GM18520 (cell line): ENCODE measurements at regions not wholly inside any gene's neighbourhood (a gene's known extent, or its start where the extent isn't known, plus 50 kb on each side); places are given as distances from the start of the nearest gene placed in this dataset.
"Not testable (repeated sequence)": the region's sequence is repeated elsewhere in the genome, so short reads cannot be mapped to it uniquely, and the experiment has no call there.

Experiments
- ATAC-seq: cut with Tn5 transposase; IDR thresholded peaks from one replicate; pipeline ENCODE4 v1.9.1; 2021; ENCODE audit not compliant: unreplicated experiment

DNA sequence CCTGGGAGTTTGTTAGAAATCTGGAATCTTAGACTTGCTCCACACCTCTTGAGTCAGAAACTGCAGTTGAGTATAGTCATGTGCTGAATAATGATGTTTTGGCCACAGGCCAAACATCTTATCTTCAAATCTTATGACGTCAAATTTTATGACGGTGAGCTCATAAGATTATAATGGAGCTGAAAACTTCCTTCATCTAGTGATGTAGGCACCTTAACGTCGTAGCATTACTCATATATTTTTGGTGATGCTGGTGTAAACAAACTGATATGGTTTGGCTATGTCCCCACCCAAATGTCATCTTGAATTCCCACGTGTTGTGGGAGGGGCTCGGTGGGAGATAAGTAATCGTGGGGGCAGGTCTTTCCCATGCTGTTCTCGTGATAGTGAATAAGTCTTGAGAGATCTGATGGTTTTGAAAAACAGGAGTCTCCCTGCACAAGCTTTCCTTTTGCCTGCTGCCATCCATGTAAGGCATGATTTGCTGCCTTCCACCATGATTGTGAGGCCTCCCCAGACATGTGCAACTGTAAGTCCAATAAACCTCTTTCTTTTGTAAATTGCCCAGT is 268.0 kb upstream of the PROK2 start:
- ATAC-seq = no peak

DNA sequence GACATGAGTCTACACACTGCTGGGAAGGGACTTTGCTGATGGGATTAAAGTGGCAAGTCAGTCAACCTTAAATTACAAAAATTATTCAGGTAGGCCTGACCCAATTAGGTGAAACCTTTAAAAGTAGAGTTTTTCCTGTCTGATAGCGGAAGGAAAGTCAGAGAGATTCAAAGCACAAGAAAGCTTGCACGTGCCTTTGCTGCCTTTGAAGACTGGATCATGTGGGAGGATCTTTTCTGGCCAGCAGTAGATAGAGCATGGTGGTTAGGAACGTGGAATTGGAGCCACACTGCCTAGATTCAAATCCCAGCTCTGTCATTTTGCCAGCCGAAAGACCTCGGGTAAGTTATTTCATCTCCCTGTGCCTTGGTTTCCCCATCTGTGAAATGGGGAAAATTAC is 265.8 kb upstream of the PROK2 start:
- ATAC-seq = no peak

DNA sequence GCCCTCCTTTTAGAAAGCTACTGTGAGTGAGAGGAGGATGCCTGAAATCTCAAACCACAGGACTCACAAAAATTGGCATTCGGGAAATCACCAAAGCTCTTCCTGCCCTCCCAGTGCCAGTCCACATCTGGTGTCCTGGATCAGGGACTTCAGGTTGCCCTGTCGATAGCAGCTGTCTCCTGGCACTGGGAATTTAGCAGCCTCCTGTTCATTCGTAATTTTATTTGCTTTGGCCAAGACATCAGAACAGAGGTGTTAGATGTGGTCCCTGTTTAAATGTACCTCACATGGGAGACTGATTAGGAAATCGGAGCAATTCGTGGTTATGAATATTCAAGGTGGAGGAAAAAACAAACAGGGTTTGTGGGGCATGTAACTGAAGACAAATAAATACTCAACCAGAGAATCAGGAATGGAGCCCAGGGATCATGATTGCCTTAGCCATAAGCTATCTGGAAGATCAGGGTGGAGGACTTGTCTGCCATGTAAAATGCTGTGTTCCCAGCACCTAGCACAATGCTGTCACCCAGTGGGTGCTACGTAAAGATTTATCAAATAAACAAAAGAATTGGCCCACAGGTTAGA is 265.2 kb upstream of the PROK2 start:
- ATAC-seq = no peak

DNA sequence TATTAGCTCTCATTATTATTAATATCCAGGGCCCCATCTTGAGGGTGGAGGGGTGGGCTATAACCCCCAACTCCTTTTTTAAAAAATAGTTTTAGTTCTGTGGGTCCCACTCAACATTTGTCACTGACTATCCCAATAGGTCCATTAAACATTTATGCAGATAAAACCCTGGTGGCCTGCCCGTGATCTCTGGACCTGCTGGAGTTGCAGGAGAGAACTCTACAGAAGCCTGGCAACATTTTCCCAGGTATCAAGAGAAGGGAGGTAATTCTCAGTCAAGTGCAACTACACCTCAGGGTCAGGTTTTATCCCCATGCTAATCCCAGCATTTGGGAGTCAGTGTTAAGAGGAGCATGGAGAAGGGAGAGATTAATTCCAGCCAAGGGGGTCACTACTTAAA is 264.4 kb upstream of the PROK2 start:
- no peak for ATAC-seq

DNA sequence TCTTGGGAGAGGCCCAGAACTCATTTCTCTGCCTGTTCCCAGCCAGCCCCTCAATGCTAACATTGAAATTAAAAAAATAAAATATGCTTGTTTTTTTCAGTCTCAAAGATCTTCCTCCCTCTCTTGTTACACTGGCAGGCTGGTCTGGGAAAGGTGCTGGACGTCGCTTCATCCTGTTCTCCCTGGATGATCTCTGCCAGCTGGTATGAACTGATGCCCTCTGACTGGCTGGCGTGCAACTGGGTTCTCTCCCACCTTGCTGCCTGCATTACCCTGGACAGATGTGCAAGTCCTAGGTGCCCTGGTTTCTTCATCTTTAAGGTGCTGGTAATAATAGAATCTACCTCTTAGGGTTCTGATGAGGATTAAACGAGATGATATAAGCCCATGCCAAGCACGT is 263.9 kb upstream of the PROK2 start:
- ATAC-seq = no peak

DNA sequence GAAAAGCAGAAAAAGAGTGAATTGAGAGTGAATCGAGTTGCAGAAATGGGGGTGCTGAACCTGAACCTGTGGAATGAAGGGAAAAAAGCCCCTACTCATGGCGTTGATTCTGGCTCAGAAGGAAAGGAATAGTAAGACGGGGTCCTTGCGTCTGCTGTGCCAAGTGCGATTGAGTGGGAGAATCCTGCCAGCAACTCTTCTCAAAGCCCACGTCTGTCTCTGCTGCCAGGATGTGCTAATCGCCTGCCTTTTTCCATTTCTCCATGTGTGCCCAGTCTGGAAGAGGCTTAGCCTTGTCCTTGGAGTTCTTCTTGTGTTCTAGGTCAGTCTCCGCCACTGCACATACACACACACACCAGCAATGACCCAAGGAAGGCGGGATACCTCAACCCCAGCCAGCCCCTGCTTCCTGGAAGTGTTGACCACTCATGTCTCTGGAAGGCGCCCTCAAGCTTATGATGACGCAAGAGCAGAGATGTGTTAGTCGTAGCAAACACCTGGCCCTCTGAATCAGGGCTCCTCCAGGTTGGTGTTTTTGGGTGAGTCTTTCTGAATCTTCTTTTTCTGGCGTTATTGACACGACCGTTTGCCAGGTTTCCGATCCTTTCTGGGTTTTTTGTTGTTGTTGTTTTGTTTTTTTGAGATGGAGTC is 262.4 kb upstream of the PROK2 start:
- no peak for ATAC-seq

DNA sequence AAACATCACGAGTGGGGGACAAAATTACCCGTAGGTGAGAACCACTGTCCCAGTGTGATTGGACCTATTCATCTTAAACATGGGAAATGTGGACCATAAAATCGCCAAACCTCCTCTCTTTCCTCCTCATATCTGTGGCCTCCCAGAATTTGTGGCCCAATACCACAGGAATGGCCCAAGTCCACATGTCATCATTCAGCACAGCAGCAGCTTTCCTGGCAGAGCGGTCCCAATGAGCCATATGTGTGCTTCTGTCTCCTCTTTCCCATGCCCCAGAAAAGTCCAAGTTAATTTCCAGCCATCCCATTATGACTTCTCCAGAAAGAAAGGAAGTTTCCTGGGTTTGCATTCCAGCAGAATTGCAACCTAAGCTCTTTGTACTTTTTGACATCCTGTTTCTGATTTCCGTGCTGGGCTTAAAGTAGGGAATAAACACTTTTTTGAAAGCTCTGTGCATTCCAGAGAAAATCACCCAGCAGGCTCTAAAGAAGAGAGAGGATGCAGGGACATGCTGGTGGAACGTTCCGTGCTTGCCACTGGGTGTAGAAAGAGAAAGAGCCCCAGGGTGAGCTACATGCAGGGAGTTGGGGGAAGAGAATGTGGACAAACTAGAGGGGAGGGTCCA is 259.4 kb upstream of the PROK2 start:
- no peak for ATAC-seq

DNA sequence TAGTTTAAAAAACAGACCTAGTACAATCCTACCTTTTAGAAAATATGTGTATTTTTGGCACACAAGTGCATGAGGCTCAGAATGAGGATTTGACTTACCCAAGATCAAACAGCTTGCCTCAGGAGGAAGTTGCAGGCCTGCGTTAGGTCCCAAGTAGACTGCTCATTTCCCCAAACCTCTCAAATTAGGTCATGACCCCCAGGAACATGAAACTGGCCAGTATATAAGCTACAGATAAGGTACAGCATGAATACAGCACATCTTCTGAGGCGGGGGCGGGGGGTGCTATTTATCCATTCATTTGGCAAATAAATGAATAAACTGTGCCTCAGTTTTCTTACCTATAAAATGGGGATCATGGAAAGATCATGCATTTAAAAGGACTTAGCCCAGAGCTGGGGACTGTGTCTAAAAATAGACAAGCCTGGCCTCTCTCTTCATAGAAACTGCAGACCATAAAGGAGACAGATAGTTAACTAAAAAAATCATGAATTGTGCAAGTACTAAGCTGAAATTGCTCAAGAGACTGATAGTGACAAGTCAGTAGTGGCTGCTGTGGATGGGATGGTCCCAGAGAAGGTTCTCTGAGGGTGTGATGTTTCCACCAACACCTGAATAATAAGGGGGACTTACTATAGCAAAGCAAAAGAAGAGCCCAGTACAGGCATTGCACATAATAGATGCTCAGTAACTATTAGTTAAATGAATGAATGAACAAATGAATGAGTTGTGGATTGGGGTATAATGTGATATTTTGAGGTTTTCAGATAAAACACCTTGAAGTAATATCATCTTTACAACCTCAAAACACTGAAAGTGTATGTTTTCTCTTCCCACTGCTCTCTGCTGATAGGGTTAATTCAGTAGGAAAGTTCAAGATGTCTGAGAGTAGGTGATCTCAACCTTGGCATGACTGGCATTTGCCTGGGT is 258.5 kb upstream of the PROK2 start:
- ATAC-seq = no peak

DNA sequence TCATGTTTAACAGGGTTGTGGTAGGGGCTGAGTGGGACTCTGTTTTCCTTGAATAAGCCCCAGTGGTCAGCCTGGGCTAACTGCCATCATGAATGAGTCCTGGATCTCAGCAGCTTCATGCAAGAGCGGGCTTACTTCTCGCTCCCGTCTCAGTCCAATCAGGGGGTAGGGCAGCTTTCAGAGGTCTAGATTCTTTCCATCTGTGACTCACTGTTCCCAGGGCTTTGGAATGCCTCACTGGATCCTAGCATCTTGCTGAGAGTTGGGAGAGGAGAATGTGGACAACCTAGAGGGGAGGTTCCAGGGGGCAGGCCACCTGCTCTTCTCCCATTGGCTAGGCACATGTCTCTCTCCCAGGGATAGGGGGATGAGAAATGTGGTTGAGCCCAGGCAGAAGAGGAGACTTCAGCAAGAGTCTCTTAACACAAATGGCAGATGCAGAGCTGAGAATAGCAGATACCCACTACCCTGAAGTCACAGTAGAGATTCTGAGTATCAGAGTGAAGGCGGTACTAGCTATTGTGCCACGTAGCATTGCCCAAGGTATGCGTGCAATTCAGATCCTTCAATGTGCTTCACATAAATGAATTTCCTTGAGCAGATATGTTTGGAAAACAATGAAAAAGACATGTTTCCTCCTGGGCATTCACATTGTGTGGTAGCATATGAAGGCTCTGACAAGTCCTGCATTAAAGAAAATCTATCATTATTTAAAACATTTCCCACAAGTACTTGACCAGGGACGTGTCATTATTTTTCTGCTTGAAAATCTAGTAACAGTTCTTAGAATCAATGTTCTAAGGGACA is 257.7 kb upstream of the PROK2 start:
- no peak for ATAC-seq

DNA sequence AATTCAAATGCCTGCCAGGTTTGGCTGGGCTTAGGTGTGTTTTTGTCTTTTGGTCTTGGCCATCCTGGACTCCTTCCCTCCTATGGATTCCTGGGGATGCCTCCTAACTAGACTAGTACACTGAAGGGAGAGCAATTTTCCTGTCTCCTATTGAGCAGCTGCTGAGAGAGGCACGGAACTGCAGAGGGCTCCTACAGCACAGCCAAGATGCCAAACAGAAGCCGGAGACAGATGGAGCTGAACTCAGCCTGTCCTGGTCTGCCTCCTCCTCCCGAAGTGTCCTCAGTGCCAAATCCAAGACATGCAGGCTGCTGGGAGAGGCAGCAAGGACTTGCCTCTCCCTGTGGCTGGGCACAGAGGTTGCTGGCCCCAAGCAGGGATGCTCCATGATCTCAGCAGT is 256.6 kb upstream of the PROK2 start:
- no peak for ATAC-seq

DNA sequence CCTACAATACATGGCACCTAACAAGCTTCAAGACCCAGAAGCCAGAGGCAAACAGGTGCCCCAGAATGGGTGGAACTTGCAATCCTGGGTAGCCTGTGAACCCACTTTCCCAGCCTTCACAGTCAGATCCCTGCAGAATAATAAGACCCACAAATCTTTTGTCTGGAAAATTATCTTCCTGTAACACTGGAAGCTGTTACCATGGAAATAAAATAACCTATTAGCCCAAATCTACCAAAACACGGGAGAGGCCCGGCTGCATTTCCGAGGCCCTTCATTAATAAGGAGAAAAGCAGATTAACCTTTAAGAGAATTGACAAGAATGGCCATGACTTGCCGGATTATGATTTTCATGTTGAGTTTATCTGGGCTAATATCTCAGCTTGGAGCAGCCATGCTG is 256.1 kb upstream of the PROK2 start:
- ATAC-seq = no peak

DNA sequence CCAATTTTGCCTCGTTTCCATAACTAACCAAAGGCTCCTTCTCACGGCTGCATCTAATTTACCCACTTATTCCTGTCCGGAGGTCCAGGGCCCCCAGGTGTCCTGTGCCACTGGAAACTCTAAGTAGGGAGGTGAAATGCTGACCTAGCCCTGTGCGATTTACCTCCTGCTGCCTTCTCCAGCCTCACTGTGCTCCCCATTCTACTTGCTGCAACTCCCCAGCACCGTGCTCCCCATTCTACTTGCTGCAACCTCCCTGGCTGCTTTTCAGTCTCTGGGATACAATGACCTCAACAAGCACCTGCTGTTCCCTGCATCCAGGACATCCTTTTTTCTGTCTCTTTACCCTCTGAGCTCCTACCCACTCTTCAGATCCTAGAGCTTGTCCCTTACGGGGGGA is 254.7 kb upstream of the PROK2 start:
- ATAC-seq = no peak

DNA sequence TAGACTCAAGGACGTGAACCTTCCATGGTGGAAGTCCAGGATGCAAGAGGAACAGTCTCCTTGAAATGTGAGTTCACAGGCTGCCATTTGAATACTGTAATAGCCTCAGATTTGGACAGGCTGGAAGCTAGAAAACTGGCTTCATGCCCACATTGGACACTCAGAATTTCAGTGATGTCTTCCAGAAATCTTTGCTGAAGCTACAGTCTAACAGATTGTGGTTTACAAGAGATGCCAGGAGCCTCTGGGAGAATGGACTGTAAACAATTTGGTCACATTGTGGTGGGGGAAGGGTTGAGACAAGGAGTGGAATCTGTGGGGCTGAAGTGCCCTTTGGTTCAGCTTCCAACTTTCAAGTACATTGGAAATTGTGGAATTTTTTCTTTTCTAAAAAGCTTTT is 252.0 kb upstream of the PROK2 start:
- ATAC-seq = no peak

DNA sequence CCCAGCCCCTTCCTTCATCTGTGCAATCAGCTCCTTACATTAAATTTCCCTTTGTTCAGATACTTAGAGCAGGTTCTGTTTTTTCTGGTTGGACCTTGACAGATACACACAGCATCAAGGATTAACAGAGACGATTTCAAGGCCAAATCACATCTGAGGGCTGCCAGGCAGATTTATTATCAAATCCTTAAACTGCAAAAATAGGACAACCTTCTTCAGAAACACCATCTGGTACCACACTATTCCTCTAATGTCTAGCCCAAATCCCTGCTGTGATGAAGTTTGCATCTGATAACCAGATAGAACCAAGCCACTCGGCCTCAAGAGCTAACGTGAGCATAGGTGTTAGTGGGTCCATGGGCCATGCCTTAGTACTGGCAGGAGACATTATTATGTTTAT is 250.7 kb upstream of the PROK2 start:
- no peak for ATAC-seq

DNA sequence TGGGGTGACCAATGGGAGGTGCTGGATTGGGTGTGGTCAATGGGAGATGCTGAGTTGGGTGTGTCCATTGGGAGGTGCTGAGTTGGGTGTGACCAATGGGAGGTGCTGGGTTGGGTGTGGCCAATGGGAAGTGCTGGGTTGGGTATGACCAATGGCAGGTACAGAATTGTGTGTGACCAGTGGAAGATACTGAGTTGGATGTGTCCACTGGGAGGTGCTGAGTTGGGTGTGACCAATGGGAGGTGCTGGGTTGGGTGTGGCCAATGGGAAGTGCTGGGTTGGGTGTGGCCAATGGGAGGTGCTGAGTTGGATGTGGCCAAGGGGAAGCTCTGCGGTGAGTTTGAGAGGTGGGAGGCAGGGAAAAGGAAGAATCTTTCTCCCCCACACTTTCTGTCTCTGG is 250.0 kb upstream of the PROK2 start:
- ATAC-seq = no peak

DNA sequence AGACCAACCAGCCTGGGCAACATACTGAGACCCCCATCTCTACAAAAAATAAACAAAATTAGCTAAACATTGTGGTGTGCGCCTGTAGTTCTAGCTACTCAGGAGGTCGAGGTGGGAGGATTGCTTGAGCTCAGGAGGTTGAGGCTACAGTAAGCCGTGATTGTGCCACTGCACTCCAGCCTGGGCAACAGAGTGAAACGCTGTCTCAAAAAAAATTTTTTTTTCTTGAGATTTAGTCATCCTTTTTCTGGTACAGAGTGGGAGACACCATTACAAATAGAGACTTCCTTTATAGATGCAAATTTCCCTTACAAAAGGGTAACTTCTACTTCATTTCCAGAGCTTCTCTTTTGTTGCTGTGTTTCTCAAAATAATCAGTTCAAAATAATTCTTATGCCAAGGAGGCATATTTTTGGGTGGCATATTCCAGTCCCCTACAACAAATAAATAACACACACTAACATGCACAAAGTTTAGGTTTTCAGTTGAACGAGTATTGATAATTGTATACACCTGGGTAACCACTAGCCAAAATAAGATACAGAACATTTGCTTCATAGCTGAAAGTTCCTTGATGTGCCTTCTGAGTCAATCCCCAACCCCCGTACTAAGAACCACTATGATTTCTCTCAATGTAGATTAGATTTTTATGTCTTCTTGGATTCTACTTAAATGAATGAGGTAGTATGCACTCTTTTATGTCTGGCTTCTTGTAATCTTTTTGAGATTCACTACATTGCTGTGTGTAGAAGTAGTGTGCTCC is 248.9 kb upstream of the PROK2 start:
- ATAC-seq = no peak

DNA sequence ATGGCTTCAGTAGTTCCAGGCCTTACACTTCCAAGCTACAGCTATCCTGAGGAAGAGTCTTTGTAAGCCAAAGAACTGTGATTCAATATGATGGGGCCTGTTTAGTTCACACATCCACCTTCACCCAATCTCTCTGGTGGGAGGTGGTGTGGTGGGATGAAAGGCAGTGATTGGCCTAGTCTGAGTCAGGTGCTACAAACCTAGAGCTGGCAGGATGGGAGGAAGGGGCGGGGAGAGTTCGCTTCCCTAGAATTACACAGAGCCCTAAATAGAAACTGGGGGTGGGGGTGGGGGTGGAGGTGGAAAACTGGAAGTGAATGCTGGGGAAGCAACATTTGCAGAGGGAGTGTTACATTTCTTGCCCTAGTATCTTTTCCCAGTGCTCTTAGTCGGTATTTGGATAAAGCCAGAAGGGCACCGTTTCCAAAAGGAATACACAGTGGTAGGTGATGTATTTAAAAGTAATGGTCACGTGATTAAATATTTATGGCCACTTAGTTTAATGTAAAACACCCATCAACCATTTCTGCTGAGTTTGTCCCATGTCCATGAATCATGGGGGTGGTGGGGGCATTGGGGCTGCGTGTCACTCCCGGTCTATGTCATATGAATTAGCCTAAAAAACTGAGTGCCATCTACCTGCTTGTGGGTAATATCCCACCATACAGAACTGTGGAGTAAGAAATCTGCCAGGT is 247.6 kb upstream of the PROK2 start:
- no peak for ATAC-seq

DNA sequence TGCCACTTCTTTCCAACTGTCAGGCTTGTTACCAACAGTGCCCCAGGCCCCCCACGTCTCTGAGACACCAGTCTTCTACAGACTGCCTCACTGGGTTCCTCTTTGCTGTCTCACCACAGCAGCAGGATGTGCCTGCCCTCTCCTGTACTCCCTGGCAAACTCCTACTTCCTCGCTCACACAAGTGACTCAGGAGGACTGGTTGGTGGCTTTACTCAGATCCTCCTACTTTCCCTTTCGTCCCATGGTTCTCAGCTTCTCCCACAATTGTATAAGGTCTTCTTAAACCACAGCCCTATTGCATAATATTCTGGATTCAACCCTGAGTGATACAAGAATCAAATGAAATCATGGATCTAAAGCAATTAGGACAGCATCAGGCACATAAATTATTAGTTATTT is 246.6 kb upstream of the PROK2 start:
- no peak for ATAC-seq

DNA sequence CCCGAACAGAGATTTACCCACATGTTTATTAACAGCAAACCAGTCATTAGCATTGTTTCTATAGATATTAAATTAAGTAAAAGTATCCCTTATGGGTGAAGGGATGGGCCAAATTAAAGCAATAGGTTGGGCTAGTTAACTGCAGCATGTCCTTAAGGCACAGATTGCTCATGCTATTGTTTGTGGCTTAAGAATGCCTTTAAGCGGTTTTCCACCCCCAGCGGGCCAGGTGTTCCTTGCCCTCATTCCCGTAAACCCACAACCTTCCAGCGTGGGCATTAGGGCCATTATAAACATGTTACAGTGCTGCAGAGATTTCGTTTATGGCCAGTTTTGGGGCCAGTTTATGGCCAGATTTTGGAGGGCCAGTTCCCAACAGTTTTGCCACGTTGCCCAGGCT is 245.3 kb upstream of the PROK2 start:
- ATAC-seq = not testable (repeated sequence)
